ENCODE measurements at regions not wholly inside any gene's neighbourhood (a gene's known extent, or its start where the extent isn't known, plus 50 kb on each side); places are given as distances from the start of the nearest gene placed in this dataset.

DNA sequence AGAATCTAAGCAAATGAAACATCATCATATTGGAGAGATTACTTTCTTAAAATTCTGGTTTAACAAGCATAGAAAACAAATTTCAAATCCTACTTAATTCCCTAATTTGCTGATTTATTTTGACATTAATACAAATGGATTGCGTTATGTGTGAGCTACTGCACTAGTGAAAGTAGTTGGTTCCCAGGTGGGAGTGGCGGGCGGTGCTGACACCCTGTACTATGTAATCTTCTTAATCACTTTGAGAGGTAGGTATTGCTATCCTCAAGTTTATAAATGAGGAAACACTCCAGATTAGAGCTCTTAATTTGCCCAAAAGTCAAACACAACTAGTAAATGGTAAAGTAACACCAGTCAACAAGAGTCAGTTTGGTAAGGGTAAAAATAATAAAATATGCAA is 131.1 kb downstream of the ELAPOR2 start:
- TF ChIP-seq, protein P1, sequence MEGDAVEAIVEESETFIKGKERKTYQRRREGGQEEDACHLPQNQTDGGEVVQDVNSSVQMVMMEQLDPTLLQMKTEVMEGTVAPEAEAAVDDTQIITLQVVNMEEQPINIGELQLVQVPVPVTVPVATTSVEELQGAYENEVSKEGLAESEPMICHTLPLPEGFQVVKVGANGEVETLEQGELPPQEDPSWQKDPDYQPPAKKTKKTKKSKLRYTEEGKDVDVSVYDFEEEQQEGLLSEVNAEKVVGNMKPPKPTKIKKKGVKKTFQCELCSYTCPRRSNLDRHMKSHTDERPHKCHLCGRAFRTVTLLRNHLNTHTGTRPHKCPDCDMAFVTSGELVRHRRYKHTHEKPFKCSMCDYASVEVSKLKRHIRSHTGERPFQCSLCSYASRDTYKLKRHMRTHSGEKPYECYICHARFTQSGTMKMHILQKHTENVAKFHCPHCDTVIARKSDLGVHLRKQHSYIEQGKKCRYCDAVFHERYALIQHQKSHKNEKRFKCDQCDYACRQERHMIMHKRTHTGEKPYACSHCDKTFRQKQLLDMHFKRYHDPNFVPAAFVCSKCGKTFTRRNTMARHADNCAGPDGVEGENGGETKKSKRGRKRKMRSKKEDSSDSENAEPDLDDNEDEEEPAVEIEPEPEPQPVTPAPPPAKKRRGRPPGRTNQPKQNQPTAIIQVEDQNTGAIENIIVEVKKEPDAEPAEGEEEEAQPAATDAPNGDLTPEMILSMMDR (IDR thresholded peaks at IDR 0.05 in 8 of 11, conservative IDR thresholded peaks at IDR 0.05 in 3 of 11): no peak
- no peak for TF ChIP-seq POLR2A (IDR thresholded peaks at IDR 0.05)

Data from spleen (tissue), 7 donors.